Panc1 (cell line): ENCODE measurements at regions not wholly inside any gene's neighbourhood (a gene's known extent, or its start where the extent isn't known, plus 50 kb on each side); places are given as distances from the start of the nearest gene placed in this dataset.

Source experiments
- CTCF ChIP-seq: fragments of 450-650 bp; IDR thresholded peaks from 2 replicates; pipeline ENCODE4 v1.5.1; 2017; ENCODE audit warnings: mild to moderate bottlenecking
- REST ChIP-seq, 2 experiments: IDR thresholded peaks; 2 replicates each; pipeline ENCODE4 v1.6.1; 2011 to 2012; ENCODE audit warnings: low read depth in 2 of 2, control low read depth in 1 of 2, low read length in 1 of 2, mild to moderate bottlenecking in 1 of 2, moderate library complexity in 1 of 2; ENCODE audit not compliant: insufficient read depth in 1 of 2
- SIN3A ChIP-seq: IDR thresholded peaks from 2 replicates; pipeline ENCODE4 v1.6.1; 2012; ENCODE audit warnings: low read depth, mild to moderate bottlenecking, low read length, moderate library complexity, borderline replicate concordance; ENCODE audit not compliant: insufficient read depth
- TCF7L2 ChIP-seq: IDR thresholded peaks from 2 replicates; pipeline ENCODE4 v1.6.1; 2011; ENCODE audit warnings: mild to moderate bottlenecking, low read depth, low read length, inconsistent platforms

DNA sequence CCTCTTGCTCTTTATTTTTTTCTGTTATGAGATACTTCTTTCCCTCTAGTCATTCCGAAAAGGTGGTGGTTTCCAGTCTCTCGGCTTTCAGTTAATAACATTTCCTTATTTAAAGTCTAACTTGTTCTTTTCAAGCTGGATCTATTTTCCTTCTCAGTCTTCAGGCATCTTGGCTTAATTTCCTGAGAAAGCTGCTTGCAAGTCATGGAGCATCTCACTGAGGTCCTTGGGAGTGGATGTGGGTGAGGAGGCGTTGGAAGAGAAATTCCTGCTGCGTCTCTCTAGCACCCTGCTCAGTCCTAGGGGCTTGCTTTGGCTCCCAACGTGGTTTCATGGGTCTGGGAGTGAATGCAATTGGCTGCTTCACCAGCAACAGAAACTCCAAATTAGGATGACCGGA is 210.2 kb upstream of the MKI67 start:
- no peak for TF ChIP-seq CTCF
- TF ChIP-seq TCF7L2 = no peak
- no peak for TF ChIP-seq REST (IDR thresholded peaks at IDR 0.05; ENCODE audit: insufficient read depth in 1 of 2, low read depth in 2 of 2, low read length in 1 of 2)
- no peak for TF ChIP-seq SIN3A
